ENCODE measurements at regions not wholly inside any gene's neighbourhood (a gene's known extent, or its start where the extent isn't known, plus 50 kb on each side); places are given as distances from the start of the nearest gene placed in this dataset.

DNA sequence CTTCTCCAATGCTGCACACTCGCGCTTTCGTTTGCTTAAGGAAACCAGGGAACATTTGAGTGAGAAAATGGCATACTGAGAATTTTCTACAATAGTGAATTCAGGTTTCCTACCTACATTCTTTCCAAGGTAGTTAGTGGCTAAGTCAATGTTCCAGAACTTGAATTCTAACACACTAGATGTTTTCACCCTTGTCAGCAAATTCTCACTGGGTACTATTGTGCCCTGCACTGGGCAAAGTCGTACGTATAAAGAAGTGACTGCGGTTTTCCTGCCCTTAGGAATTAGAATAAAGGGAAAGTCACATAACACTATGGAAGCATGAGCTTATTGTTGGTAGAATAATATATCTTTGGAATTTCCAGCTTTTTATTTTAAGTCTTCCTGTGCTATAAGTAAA lies 119.2 kb upstream of the TNFSF11 start:
- H3K4me1 ChIP-seq (ENCODE audit: control insufficient read depth, extremely low read depth, insufficient read depth, low read length): no peaks in the 10 kb centered on the region
- H3K9me3 ChIP-seq (ENCODE audit: control insufficient read depth, low read depth, low read length): no peaks in the 10 kb centered on the region
- H3K79me2 ChIP-seq (ENCODE audit: control insufficient read depth, insufficient read depth, low read length): no peaks in the 10 kb centered on the region
- no peak for FAIRE-seq
- H3K27me3 ChIP-seq (ENCODE audit: control insufficient read depth, extremely low read depth, insufficient read depth, low read length): no peaks in the 10 kb centered on the region
- H3K27ac ChIP-seq (ENCODE audit: control insufficient read depth, insufficient read depth, low read length): no peak overlapping the region
- H3K4me3 ChIP-seq (ENCODE audit: control insufficient read depth in 2 of 3, extremely low read depth in 1 of 3, insufficient read depth in 2 of 3, low read depth in 1 of 3, low read length in 3 of 3): no peak overlapping the region
- no peak overlapping the region for H3K9ac ChIP-seq (ENCODE audit: control insufficient read depth, extremely low read depth, insufficient read depth, low read length)
- no peaks in the 10 kb centered on the region for H3K36me3 ChIP-seq (ENCODE audit: control insufficient read depth in 2 of 2, extremely low read depth in 1 of 2, insufficient read depth in 2 of 2, low read length in 2 of 2)
- DNase-seq (ENCODE audit: low read depth, low spot score): no peak
- TF ChIP-seq CTCF (optimal IDR thresholded peaks at IDR 0.05 in 1 of 3, IDR thresholded peaks at IDR 0.05 in 1 of 3, conservative IDR thresholded peaks at IDR 0.05 in 1 of 3; ENCODE audit: extremely low read depth in 1 of 3, insufficient read depth in 2 of 3, low read length in 3 of 3) (no peak), EZH2 (IDR thresholded peaks at IDR 0.05; ENCODE audit: low read length) (no peak)
- H3K9me1 ChIP-seq (ENCODE audit: control insufficient read depth, extremely low read depth, insufficient read depth, low read length): no peaks in the 10 kb centered on the region
- no peak overlapping the region for H3K4me2 ChIP-seq (ENCODE audit: control insufficient read depth, extremely low read depth, insufficient read depth, low read depth, low read length)
- dilution Hi-C loops (cut with MboI; ENCODE audit: extremely low pct_ligation_motif_present, low sequenced_read_pairs): no loop called here
- no peaks in the 10 kb centered on the region for H4K20me1 ChIP-seq (ENCODE audit: control insufficient read depth, extremely low read depth, insufficient read depth, low read length)
- H2AFZ ChIP-seq (ENCODE audit: control insufficient read depth, low read length): no peak overlapping the region

GRCh38 chr13:42458193-42458592 lies 115.8 kb upstream of the TNFSF11 start:
- H3K9me1 ChIP-seq (ENCODE audit: control insufficient read depth, extremely low read depth, insufficient read depth, low read length): no peaks in the 10 kb centered on the region
- no peak overlapping the region for H3K9ac ChIP-seq (ENCODE audit: control insufficient read depth, extremely low read depth, insufficient read depth, low read length)
- no peaks in the 10 kb centered on the region for H3K79me2 ChIP-seq (ENCODE audit: control insufficient read depth, insufficient read depth, low read length)
- H3K4me1 ChIP-seq (ENCODE audit: control insufficient read depth, extremely low read depth, insufficient read depth, low read length): no peaks in the 10 kb centered on the region
- H3K4me2 ChIP-seq (ENCODE audit: control insufficient read depth, extremely low read depth, insufficient read depth, low read depth, low read length): no peak overlapping the region
- no peaks in the 10 kb centered on the region for H3K27me3 ChIP-seq (ENCODE audit: control insufficient read depth, extremely low read depth, insufficient read depth, low read length)
- H3K36me3 ChIP-seq (ENCODE audit: control insufficient read depth in 2 of 2, extremely low read depth in 1 of 2, insufficient read depth in 2 of 2, low read length in 2 of 2): no peaks in the 10 kb centered on the region
- FAIRE-seq (no peak), DNase-seq (ENCODE audit: low read depth, low spot score) (no peak)
- no peak for TF ChIP-seq EZH2 (IDR thresholded peaks at IDR 0.05; ENCODE audit: low read length)
- no peak for TF ChIP-seq CTCF (optimal IDR thresholded peaks at IDR 0.05 in 1 of 3, IDR thresholded peaks at IDR 0.05 in 1 of 3, conservative IDR thresholded peaks at IDR 0.05 in 1 of 3; ENCODE audit: extremely low read depth in 1 of 3, insufficient read depth in 2 of 3, low read length in 3 of 3)
- H3K4me3 ChIP-seq (ENCODE audit: control insufficient read depth in 2 of 3, extremely low read depth in 1 of 3, insufficient read depth in 2 of 3, low read depth in 1 of 3, low read length in 3 of 3): no peak overlapping the region
- no peak overlapping the region for H2AFZ ChIP-seq (ENCODE audit: control insufficient read depth, low read length)
- no peaks in the 10 kb centered on the region for H4K20me1 ChIP-seq (ENCODE audit: control insufficient read depth, extremely low read depth, insufficient read depth, low read length)
- no peak overlapping the region for H3K27ac ChIP-seq (ENCODE audit: control insufficient read depth, insufficient read depth, low read length)
- no peaks in the 10 kb centered on the region for H3K9me3 ChIP-seq (ENCODE audit: control insufficient read depth, low read depth, low read length)
- dilution Hi-C loops (cut with MboI; ENCODE audit: extremely low pct_ligation_motif_present, low sequenced_read_pairs): no loop called here

All from keratinocyte (primary cell).